ENCODE measurements at regions not wholly inside any gene's neighbourhood (a gene's known extent, or its start where the extent isn't known, plus 50 kb on each side); places are given as distances from the start of the nearest gene placed in this dataset.

GRCh38 chr13:22960827-22961226, 220.0 kb upstream of the SGCG start:
- no peak for ATAC-seq
- H3K9me2 ChIP-seq (ENCODE audit: insufficient read depth), result no peaks in the 10 kb centered on the region
- no peaks in the 10 kb centered on the region for H3K27me3 ChIP-seq (ENCODE audit: insufficient read depth)
- no peak overlapping the region for H3K27ac ChIP-seq (ENCODE audit: low read depth)
- no peak overlapping the region for H3K4me3 ChIP-seq
- Mint-ChIP-seq H3K9me3 (no peaks in the 10 kb centered on the region; the same call in 2 of the 3 replicates), H3K4me1 (peaks cover 3% of the 10 kb centered on the region; the same call in 2 of the 3 replicates), H3K4me3 (no peak overlapping the region), H3K27me3 (ENCODE audit: insufficient read depth, low read depth, poor library complexity) (peaks cover 8% of the 10 kb centered on the region), H3K27ac (no peak overlapping the region), H3K36me3 (ENCODE audit: low read depth) (no peaks in the 10 kb centered on the region; the same call in 2 of the 3 replicates)
- no peaks in the 10 kb centered on the region for H3F3A ChIP-seq (replicated peaks; ENCODE audit: low read depth)
- H3K4me1 ChIP-seq (ENCODE audit: insufficient read depth), result no peaks in the 10 kb centered on the region
- no peaks in the 10 kb centered on the region for H3K79me2 ChIP-seq (replicated peaks; ENCODE audit: insufficient read depth)
- H2AFZ ChIP-seq, result no peak overlapping the region
- no peaks in the 10 kb centered on the region for H4K20me1 ChIP-seq (replicated peaks; ENCODE audit: insufficient read depth)
- TF ChIP-seq ZNF114 (CRISPR knock-in tag; IDR thresholded peaks at IDR 0.05) (no peak), REST (IDR thresholded peaks at IDR 0.05; ENCODE audit: unreplicated experiment) (no peak), ETS1 (IDR thresholded peaks at IDR 0.05) (no peak), EZH2 (IDR thresholded peaks at IDR 0.05; ENCODE audit: low read depth, unreplicated experiment) (no peak), CREB1 (CRISPR knock-in tag; IDR thresholded peaks at IDR 0.05; ENCODE audit: low read depth) (no peak), ZNF331 (CRISPR knock-in tag; IDR thresholded peaks at IDR 0.05; ENCODE audit: low read depth) (no peak), ZNF462 (CRISPR knock-in tag; IDR thresholded peaks at IDR 0.05) (no peak), NANOG (IDR thresholded peaks at IDR 0.05; ENCODE audit: borderline replicate concordance) (no peak), POLR2AphosphoS5 (IDR thresholded peaks at IDR 0.05; ENCODE audit: low read depth) (no peak), JUNB (IDR thresholded peaks at IDR 0.05; ENCODE audit: unreplicated experiment) (no peak), STAT1 (IDR thresholded peaks at IDR 0.05; ENCODE audit: unreplicated experiment) (no peak), CTCF (conservative IDR thresholded peaks at IDR 0.05; ENCODE audit: low read depth in 2 of 2) (no peak), EZH2phosphoT487 (IDR thresholded peaks at IDR 0.05; ENCODE audit: unreplicated experiment) (no peak)
- no peaks in the 10 kb centered on the region for H3K36me3 ChIP-seq (ENCODE audit: insufficient read depth)
- DNase-seq (ENCODE audit: low spot score), result no peak
- no peak overlapping the region for H3K4me2 ChIP-seq

Data from GM23338 (cell line).